ENCODE measurements at regions not wholly inside any gene's neighbourhood (a gene's known extent, or its start where the extent isn't known, plus 50 kb on each side); places are given as distances from the start of the nearest gene placed in this dataset.

DNA sequence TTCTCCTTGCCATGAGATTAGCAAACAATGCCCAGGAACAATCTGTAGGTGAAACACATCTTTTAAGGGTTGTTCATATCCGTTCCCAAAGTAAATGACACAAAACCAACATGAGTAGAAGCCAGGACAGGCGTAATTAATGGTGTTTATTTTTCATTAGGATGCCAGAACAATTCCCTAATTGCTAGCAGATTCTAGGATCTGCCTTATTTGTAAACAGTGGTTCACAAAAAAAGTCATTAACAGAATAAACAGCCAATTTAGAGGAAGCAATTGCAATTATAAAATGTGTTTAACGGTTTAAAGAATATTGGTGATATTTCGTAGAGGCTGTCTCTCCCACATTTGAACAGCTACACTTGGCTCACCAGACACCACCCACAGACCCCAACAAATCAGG lies 250.6 kb upstream of the GPR26 start:
- no peak for DNase-seq

DNA sequence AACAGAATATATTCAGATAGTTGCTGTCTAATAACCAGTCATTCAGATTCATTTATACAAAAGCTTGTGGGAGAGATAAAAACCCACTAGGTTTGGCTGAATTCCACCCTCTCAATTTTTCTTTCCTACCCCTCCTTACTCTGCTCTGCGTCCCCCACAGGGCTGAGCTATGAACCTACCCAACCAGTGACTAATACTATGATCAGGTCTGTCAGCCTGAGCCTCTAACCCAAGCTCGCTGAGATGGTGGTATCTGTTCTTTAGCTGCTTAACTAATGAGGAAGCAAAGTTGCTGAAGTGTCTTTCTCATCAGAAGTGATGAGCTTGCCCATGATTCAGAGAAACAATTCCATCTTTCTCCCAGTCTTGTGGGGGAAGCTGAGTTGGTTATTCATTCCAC lies 248.7 kb upstream of the GPR26 start:
- DNase-seq = no peak

DNA sequence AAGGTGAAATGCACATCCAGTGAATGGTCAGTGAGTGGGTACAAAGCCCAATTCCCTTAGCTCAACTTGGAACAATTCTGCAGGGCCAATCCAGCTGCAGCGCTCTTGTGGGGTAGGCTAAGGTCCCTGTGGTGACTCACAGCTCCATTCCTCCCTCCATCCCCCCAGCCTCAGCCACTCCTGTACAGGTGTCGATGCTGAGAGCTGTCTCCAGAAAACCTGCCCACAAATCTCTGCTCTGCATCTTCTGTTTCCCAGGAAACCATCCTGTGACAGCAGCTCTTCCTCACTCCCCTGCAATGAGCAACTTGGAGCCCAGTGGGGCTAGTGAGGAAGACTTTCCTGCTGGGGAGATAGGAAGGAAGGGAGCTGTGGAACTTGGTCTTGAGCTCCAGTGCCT lies 244.7 kb upstream of the GPR26 start:
- no peak for DNase-seq

DNA sequence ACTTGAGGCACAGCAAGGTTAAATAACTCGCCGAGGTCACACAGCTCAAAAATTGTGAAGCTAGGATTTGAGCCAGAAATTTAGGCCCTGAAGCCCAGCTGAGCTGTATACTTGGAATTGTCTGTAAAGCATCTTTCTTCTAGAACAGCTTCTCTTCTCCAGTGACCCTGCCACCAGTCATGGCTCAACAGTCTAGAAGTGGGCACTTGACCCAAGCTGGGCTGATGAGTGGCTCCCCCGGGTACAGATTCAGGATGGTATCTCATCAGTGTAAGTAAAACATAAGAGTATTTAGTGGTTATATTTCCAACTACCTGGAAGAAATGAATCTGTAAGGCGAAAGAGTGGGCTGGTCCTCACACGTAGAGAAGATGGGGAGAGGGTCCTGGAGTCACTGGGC lies 243.9 kb upstream of the GPR26 start:
- DNase-seq = no peak

DNA sequence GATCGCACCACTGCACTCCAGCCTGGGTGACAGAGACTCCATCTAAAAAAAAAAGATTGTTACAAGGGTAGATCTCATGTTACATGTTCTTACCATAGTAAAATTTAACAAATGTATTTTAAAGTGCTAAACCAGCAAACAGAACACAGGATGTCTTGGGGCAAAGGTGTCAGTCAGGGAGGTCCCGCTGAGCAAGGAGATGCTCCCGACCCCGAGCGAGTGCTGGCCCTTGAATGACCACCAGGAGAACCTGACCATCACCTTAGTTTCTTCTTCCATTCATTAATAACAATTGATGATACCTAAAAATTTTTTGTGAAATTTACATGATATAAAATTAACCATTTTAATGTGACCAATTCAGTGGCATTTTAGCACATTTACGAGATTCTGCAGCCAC lies 241.6 kb upstream of the GPR26 start:
- no peak for DNase-seq

DNA sequence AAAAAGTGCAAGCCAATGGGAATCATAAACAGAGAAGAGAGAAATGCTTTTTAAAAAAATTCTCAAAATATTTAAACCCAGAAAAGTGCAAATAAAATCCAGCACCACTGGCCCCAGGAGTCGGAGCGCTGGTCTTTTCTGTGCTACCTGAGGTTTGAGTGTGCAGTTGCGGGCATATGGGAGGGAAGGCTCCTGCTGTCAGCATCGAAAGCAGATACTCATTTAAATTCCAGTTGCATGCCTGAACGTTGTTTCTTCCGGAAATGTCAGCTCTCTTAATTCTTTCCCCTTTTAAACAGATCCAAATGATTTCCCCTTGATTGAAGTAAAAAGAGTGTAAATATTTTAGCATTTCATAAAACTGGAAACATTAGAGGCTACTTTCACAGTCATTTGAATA lies 240.5 kb upstream of the GPR26 start:
- no peak for DNase-seq

DNA sequence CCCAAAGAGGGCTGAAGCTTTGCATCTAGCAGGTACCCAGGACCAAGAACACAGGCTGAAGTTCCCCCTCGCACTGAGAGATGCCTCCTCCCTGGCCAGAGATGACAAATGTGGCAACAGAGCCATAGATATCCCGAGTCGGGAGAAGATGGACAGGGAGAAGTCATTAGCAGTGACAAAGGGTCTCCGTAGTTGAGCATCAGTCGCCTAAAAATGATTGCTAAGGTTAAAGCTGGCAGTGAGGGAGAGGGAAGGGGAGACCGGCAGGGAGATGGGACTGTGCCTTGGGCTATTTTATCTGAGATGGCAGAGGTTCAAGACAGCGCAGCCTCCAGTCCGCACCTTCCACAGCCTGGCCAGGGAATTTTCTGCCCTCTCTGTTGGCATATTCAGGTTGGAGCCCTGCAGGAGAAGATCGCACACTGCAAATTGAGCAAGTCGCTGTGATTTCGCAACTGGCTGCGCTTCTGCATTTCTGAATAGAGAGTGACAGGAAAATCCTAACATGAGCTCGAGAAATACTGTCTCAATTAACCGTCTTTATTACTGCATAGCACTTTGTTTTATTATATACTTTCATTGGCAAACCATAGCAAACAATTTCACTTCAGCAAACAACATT lies 238.9 kb upstream of the GPR26 start:
- no peak for DNase-seq

DNA sequence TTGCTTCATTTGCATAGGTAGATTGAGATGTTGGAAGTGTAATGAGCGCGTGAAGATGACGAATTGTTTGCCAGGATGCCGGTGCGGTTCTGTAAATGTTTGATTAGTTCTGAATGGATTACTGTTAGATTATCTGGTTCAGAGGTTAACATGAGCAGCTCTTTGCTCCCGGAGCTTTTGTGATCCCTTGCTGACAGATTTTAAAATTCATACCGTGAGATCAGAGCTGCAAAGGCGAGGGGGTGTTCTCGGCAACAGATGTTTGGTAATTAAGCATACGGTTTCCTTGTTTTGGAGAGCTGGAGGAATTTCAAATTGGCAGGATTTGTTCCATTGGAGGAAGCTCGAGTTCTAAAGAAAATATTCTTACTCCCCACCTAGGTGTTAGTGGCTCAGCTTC lies 237.8 kb upstream of the GPR26 start:
- no peak for DNase-seq

DNA sequence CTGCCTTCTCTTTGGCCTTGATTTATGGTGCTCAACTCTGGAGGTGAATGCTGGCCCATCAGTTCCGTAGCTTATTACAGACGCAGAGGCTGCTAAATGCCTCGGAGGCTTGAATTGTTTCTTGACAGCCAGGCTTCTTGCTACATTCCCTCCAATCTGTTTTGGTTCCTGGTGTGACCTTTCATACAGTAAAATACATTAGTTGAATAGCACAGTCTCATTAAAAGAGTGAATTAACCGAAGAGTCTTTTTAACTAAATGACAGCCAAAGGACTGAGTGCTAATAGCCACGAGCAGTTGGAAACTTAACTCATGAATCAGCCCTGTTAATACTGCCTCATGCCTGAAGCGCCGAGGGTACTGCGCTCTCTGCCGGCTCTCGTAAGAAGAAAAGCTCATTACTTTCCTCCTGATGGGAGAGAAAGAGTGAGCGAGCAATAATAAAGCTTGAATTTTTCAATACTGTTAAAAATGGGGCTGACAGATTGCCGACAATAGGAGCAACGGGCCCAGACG lies 236.4 kb upstream of the GPR26 start:
- DNase-seq = no peak

DNA sequence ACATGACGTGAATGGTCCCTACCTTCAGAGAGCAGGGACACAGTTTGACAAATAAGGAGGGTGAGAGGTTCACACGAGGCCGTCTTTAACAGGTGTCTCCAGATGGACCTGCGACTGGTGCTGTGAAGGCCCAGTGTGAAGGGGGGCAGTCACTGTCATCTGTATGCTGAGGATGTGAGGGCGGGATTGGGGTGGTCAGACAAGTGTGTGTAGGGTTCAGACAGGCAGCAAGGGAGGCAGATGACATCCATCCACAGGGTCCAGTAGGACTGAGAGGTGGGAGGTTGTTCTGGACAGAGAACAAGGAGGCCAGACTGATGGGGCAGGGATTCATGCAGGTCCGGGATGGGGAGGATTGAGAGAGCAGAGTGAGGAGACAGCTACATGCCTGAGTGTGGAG lies 232.6 kb upstream of the GPR26 start:
- no peak for DNase-seq

DNA sequence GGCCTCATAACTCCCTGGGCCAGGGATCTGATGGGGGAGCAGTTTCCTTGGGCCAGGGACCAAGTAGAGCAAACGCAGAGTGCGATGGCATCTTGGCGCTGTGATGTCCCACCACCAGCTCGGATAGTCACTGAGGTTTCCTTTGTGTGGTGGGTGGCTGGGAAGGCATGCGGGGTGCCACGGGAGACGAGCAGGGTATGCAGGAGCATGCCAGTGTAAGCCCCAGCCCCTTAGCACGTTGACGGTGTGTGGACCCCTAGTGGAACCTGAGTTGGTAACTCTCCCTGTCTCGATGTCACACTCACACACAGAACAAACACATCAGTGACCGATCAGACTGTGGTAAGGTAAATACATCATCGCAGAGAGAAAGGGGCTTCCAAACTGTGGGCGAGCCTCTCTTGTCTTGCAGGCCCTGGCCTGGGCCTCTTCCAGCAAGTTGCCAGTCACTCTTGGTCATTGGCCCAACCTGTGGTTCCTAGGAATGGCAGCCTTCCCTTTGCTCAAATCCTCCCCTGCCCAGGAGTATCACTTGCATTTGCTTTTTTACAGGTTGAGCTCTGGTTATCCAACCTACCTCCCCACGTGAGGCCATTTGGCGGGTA lies 231.6 kb upstream of the GPR26 start:
- no peak for DNase-seq

DNA sequence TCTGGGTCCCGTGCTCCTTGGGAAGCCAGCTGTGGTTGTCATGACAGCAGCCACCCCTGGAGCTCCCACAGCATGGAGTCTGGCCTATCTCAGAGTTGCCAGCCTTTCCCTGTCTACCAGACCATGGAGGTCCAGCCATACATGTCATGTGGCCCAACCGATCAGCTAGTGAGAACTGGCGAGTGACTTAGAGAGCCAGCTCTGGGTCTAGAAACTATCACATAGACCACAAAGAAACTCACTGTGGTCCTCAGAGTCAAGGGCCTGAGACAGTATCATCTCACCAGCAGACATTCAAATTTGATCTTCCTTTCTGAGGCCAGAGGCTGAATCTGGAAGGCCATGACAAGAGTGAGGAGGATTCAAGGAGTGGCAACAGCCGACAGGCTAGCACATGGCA lies 223.3 kb upstream of the GPR26 start:
- DNase-seq = no peak

DNA sequence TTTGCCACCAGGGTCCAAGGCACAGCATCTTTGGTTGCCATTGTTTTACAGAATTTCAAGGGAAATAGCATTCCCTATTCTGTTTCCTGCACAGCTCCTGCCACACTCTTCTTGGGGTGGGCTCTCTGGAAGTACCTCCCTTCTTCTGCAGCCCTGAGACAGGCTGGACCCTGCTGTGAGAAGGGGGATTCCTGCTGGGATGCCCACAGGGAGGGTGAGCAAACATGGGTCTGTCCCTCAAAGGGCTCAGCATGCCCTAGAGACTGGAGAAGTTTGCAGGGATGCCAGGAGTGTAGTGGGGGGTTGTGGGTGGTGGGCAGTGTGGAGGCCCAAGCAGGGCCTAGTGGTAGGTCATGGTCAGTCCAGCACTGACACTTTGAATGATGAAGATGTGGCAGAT lies 222.2 kb upstream of the GPR26 start:
- no peak for DNase-seq

DNA sequence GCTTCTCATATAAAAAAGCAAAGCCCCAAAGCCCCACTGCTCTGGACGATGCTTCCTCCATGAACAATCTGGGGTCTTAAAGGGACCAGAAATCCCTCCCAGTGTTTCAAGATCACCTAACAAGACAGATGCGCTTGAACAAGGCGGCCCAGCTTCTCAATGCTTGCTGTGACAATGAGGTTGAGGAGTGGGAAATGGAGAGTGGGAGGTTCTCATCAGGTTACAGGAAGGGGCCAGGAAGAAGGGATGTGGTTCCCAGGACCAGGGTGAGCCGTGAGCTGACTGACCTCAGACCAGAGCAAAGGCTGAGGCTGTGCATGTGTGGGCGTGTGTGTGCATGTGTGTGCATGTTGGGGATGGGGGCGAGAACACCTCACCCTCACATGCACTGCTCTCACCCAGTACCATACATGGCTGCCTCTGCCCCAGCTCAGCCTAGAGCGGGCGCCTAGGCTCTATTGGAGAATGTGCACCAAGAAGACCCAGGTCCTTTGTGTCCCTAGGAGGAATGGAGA lies 220.8 kb upstream of the GPR26 start:
- DNase-seq = no peak

DNA sequence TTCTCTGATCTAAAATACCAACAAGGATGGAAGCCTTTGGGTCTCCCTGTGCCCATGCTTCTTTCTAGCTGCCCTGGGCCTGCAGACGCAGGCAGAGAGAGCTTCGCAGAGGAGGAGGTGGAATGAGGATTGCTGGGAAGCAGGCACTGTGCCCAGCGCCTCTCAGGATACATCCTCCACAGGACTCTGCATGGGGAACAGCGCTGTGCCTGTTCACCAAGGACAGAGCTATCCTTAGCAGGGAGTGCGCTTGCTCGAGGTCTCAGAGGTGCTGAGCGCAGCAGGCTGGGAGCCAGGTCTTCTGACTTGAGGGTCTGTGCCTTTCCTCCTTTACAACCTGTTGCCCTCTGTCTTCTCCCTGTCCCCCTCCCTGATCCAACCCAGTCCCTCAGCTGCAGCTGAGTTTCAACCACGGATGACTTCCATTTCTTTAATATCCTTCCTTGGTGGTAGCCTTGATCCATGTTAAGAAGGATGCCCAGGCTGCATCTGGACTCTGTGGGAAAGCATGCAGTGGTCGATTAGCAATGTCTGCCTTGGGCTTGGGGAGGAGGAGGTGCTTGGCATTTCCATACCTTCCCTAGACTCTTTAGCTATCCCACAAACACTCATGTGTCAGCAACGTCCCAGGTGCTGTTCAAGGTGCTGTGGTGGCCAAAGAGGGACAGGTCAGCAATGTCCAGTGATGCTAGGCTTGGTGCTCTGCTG lies 219.6 kb upstream of the GPR26 start:
- DNase-seq = no peak

DNA sequence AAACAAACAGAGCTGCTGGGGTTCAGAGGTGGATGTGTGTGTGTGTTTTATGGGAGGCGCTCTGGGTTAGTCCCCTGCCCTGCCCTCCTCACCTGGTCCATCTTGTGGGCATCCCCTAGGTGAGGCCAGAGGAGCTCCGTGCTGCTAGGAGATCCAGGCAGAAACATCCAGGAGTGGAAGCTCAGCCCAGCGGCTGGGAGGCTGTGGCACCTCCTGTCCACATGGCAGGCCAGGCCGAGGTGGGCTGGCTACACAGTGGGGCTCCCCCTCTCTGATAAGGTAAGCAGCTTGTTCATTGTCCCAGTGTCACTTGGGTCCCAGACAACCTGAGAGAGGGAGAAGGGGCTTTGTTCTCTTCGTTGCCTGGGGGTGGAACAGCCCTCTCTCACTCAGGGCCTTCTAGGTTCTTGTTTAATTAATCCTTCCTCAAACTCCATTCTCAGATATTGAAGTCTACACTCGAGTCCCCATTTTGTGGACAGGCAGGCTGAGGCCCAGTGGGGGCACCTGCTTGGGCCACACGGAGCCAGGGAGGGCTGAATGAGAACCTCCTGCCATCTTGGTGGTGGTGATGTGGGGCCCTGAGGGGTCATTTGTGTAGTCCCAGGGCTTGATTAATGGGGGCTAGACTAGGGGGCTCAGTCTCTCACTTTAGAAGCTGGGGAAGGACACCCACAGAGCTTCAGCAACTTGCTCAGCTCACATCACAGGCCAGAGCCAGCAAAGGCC lies 216.8 kb upstream of the GPR26 start:
- DNase-seq = no peak

DNA sequence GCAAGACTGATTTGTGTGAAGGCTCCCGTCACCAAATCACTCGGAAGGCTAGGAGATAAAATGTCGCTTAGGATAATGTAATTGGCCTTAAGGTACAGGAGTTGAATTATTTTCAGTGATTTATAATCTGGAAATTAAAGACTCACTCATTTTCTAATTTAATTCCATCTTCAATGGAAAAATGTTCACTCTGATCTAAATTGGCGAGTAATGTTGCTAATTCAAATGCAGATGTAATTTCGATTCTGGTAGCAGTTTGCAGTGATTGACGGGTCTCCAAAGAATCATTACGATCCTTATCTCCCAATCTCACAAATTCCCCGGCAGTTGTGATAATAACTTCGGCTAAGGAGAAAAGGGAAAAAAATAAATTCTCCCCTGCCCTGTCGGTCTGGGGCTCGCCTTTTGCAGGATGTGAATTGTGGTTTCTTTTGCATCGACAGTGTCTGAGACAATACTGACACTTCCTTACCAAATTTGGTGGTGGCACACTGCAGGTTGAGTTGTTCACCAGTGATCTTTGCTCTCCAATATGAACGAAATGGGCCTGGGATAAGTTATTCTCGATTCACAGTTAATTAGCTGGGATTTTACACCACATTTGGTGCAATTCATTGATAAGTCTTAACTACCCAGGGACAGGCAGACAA lies 215.1 kb upstream of the GPR26 start:
- DNase-seq = no peak

DNA sequence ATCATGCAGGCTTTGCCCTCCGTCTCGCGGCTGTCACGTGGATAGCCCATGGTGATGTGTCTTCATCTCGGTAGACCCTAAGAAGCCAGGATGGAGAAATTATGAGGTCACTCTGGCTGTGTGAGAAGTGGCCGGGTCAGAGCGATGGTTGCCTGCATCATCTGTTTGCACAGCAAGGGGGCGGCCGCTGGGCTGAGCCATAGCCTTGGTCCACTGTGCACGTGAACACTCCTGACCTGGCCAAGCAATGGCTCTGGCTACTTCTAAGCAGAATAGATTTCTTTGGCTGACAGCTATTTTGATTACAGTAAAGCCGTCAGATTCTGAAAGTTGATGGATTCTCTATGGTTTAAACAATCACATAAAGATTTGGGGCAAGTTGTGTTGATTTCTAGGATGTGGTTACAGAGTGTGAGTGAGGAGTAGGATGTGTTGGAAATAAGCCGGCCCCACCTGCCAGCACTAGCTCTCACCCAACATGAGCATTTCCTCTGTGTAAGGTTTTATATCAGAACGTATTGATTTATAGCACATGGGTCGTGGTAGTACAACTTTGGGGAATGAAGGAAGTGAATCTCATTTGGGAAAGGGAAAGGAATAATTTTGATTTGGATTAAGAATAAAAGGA lies 214.4 kb upstream of the GPR26 start:
- DNase-seq = no peak

DNA sequence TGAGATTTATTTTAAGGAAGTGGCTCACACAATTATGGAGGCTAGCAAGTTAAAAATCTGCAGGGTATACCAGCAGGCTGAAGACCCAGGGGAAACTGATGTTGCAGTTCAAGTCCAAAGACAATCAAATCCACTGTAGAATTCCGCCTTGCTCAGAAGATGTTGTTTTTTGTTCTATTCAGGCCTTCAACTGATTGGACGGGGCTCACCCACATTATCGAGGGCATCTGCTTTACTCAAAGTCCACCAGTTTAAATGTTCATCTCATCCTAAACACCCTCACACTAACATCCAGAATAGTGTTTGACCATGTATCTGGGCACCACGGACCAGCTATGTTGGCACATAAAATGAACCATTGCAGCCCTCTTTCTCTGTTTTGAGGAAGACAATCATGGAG lies 211.2 kb upstream of the GPR26 start:
- DNase-seq = no peak

DNA sequence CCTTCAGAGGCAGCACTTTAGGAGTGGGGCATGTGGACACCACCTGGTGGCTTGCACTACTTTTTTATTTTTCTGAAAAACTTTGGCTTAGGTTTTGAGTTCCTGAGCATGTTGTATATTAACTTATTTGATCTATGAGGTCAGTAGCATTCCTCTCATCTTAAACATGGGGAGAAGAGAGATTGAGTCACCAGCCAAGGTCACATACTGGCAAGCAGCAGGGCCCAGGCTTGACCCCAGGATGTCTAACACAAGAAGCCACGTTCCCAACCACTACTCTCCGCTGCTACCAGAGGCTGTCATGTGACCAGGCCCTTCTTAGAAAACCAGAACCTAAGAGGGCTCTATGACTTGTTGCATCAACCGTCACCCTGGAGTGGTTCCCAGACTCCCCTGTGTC lies 210.3 kb upstream of the GPR26 start:
- DNase-seq = no peak

DNA sequence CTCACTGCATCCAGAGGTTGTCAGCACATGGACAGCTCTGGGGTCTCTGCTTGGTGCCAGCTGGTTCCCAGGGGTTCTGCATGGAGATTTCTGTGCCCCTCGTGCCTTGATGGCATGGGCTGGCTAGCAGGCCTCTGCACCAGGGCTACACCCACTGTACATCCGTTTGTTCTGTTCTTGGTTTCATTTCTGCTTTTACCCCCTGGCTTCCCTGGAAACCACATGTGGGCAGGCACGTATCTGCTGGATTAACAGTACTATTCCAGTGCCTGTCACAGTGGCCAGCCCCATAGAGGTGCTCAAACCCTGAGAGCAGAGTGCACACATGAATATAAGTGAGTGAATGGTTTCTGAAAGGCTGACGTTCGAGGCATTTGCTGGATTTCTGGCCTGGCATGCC lies 207.2 kb upstream of the GPR26 start:
- DNase-seq = no peak

DNA sequence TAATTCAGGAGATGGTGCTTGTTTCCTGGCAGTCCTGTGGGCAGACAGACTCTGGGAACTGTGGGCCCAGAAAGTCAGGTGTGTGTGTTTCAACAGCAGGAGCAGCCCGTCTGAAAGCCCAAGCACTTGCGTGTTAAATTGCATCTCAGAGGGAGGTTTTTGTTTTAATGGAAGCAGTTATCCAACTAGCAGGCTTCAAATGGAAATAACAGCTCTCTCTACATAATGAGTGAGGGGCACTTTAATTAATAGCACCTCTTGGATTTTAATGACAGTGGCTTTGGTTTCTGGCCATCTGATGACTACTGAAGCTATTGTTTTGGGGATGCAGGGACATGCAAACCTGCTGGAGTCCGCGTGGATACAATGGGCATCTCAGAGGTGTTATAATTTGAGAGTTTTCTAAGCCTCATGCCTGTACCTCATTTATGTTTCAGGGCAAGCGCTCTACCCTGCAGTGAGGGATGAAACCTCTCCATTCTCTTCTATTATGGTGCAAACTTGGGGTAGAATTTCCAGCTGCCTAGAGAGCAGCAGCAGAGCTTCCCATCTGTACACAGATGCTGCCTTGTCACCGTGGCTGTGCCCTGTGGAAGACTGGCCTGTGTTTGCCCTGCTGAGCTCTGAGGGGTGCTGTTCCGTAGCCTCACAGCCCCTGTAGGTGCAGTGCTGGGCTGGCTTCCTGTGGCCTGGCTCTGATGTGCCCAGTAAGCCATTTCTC lies 206.6 kb upstream of the GPR26 start:
- DNase-seq = no peak

All from DMS79 (cell line).